Astrocyte (in vitro differentiated cells and primary cell): ENCODE measurements at regions not wholly inside any gene's neighbourhood (a gene's known extent, or its start where the extent isn't known, plus 50 kb on each side); places are given as distances from the start of the nearest gene placed in this dataset.

Experiments used
- DNase-seq: peaks from one replicate; pipeline ENCODE4 v3.0.0-alpha.2; 2010; ENCODE audit warnings: low read depth
- FAIRE-seq: peaks from 2 replicates; lab custom pipeline; 2011; peaks lifted over from hg19 to GRCh38; lab: Jason Lieb, UNC
- H2AFZ ChIP-seq: 2 replicates; pipeline ENCODE4 v1.6.0; 2012; ENCODE audit warnings: low read depth, low read length, inconsistent platforms
- H3K27ac ChIP-seq: 2 replicates; pipeline ENCODE4 v1.5.1; 2011; ENCODE audit warnings: low read depth, low read length, inconsistent platforms
- H3K27me3 ChIP-seq: 2 replicates; pipeline ENCODE4 v1.6.0; 2011; ENCODE audit warnings: low read length, inconsistent platforms; ENCODE audit not compliant: insufficient read depth
- H3K36me3 ChIP-seq: 2 replicates; pipeline ENCODE4 v1.5.1; 2011; ENCODE audit warnings: low read length, inconsistent platforms; ENCODE audit not compliant: insufficient read depth
- H3K4me1 ChIP-seq: 2 replicates; pipeline ENCODE4 v1.5.1; 2011; ENCODE audit warnings: low read length, inconsistent platforms; ENCODE audit not compliant: insufficient read depth
- H3K4me2 ChIP-seq: 2 replicates; pipeline ENCODE4 v1.6.0; 2012; ENCODE audit warnings: low read length, inconsistent platforms
- H3K4me3 ChIP-seq: 2 replicates; pipeline ENCODE4 v1.5.1; 2011; ENCODE audit warnings: low read depth, mild to moderate bottlenecking, low read length, inconsistent platforms; ENCODE audit not compliant: insufficient read depth
- H3K79me2 ChIP-seq: 2 replicates; pipeline ENCODE4 v1.6.0; 2012; ENCODE audit warnings: mild to moderate bottlenecking, low read length, inconsistent platforms; ENCODE audit not compliant: insufficient read depth
- H3K9ac ChIP-seq: 2 replicates; pipeline ENCODE4 v1.6.0; 2012; ENCODE audit warnings: mild to moderate bottlenecking, low read length, inconsistent platforms
- H3K9me3 ChIP-seq: 2 replicates; pipeline ENCODE4 v1.5.1; 2012; ENCODE audit warnings: low read depth, mild to moderate bottlenecking, low read length, inconsistent platforms; ENCODE audit not compliant: insufficient read depth
- H4K20me1 ChIP-seq: 2 replicates; pipeline ENCODE4 v1.6.0; 2012; ENCODE audit warnings: low read length, inconsistent platforms; ENCODE audit not compliant: insufficient read depth
- H3K27ac Mint-ChIP-seq: one replicate; pipeline ENCODE4 v1.8.0; 2021; ENCODE audit warnings: mild to moderate bottlenecking, mixed read lengths; ENCODE audit not compliant: unreplicated experiment
- H3K27me3 Mint-ChIP-seq: one replicate; pipeline ENCODE4 v1.8.0; 2021; ENCODE audit warnings: low read depth, mixed read lengths; ENCODE audit not compliant: unreplicated experiment
- H3K36me3 Mint-ChIP-seq: one replicate; pipeline ENCODE4 v1.8.0; 2021; ENCODE audit warnings: low read depth, mixed read lengths; ENCODE audit not compliant: unreplicated experiment
- H3K4me1 Mint-ChIP-seq: one replicate; pipeline ENCODE4 v1.8.0; 2021; ENCODE audit warnings: low read depth, mixed read lengths; ENCODE audit not compliant: unreplicated experiment
- H3K4me3 Mint-ChIP-seq: one replicate; pipeline ENCODE4 v1.8.0; 2021; ENCODE audit warnings: mild to moderate bottlenecking, moderate library complexity, mixed read lengths; ENCODE audit not compliant: unreplicated experiment
- H3K9me3 Mint-ChIP-seq: one replicate; pipeline ENCODE4 v1.8.0; 2021; ENCODE audit warnings: mild to moderate bottlenecking, mixed read lengths; ENCODE audit not compliant: unreplicated experiment
- CTCF ChIP-seq: IDR thresholded peaks from 2 replicates; pipeline ENCODE4 v1.5.1; 2011; ENCODE audit warnings: low read depth, mild to moderate bottlenecking, inconsistent platforms, low read length, moderate library complexity; ENCODE audit not compliant: insufficient read depth
- EZH2 ChIP-seq: IDR thresholded peaks from 2 replicates; pipeline ENCODE4 v1.6.1; 2012; ENCODE audit warnings: mild to moderate bottlenecking, low read length, inconsistent platforms; ENCODE audit not compliant: insufficient read depth

DNA sequence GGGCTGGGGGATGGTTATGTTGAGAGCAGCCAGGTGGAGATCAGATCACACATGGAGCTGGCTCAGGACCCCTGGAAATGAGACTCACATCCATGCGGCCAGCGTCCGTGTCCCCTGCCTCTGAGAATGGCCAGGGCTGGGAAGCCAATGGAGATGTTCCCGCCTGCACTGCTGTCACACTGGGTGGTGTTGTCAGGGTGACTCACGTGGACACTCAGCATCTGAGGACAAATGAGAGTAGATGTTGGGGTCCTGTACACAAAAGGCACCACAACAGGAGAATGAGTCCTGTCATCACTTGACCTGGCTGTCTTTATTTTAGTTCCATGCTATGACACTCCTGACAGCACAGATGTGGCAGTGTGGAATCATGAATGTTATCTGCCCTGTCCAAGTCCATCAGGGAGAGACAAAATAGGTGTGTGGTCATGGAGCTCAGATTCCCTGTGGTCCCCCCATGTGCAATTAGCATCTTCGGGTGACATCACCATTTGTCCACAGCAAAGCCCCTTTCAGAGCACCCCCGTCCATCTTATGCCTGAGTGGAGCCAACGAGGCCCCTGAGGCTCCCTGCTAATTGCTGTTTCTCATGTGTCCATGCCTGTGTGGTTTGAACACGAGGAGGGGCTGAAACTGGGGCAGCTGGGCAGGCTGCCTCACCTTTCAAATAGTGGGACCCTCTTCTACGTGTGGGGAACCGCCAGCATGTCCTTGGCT, 393.5 kb downstream of the AACS start:
- peaks cover 2% of the 10 kb centered on the region for H3K9me3 Mint-ChIP-seq
- no peaks in the 10 kb centered on the region for H3K27me3 Mint-ChIP-seq
- H3K4me1 Mint-ChIP-seq, result no peaks in the 10 kb centered on the region
- Histone ChIP-seq H3K4me2 (no peak overlapping the region), H3K79me2 (no peaks in the 10 kb centered on the region), H3K27ac (no peak overlapping the region), H4K20me1 (no peaks in the 10 kb centered on the region), H2AFZ (no peak overlapping the region), H3K27me3 (no peaks in the 10 kb centered on the region), H3K9ac (no peak overlapping the region), H3K4me3 (no peak overlapping the region), H3K9me3 (no peaks in the 10 kb centered on the region), H3K4me1 (no peaks in the 10 kb centered on the region), H3K36me3 (no peaks in the 10 kb centered on the region)
- no peak overlapping the region for H3K4me3 Mint-ChIP-seq
- no peak overlapping the region for H3K27ac Mint-ChIP-seq
- no peak for TF ChIP-seq EZH2
- no peak for TF ChIP-seq CTCF
- DNase-seq (no peak), FAIRE-seq (no peak)
- H3K36me3 Mint-ChIP-seq, result no peaks in the 10 kb centered on the region

DNA sequence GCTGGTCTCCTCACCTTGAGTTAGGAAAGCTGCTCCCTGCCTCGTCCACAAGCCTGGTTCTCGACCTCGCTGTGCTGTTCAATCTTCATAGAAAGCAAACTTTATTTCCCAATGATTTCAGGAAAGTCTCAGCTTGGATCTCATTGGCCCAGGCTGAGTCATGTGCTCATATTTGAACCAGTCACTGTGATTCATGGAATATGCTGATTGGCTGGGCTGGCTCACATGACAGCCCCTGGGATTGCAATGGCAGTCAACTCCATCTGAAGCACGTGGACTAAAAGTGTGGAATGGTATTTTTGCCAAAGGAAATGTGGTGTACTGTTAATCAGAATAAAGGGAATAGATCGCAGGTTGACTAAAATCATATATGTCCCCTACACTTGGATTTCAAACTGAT, 396.6 kb downstream of the AACS start:
- no peaks in the 10 kb centered on the region for H3K27me3 ChIP-seq
- H3K27ac Mint-ChIP-seq, result no peak overlapping the region

More for the DNA sequence above, 396.6 kb downstream of the AACS start:
- H3K4me2 ChIP-seq, result no peak overlapping the region
- no peaks in the 10 kb centered on the region for H3K36me3 Mint-ChIP-seq
- DNase-seq (no peak), FAIRE-seq (no peak)
- H3K9me3 Mint-ChIP-seq, result peaks cover 2% of the 10 kb centered on the region
- peaks cover 7% of the 10 kb centered on the region for H3K4me1 Mint-ChIP-seq
- no peak overlapping the region for H3K9ac ChIP-seq
- no peak for TF ChIP-seq EZH2
- no peak for TF ChIP-seq CTCF
- H2AFZ ChIP-seq, result no peak overlapping the region
- no peak overlapping the region for H3K4me3 Mint-ChIP-seq
- H3K27ac ChIP-seq, result no peak overlapping the region
- no peaks in the 10 kb centered on the region for H3K9me3 ChIP-seq
- H3K4me1 ChIP-seq, result peaks cover 3% of the 10 kb centered on the region
- no peaks in the 10 kb centered on the region for H3K79me2 ChIP-seq
- H3K4me3 ChIP-seq, result no peak overlapping the region
- no peaks in the 10 kb centered on the region for H3K27me3 Mint-ChIP-seq
- H4K20me1 ChIP-seq, result no peaks in the 10 kb centered on the region
- no peaks in the 10 kb centered on the region for H3K36me3 ChIP-seq
